LNCAP (cell line): ENCODE measurements at regions not wholly inside any gene's neighbourhood (a gene's known extent, or its start where the extent isn't known, plus 50 kb on each side); places are given as distances from the start of the nearest gene placed in this dataset.

Experiments
- CTCF ChIP-seq: fragments of 450-650 bp; IDR thresholded peaks from 2 replicates; pipeline ENCODE4 v1.5.1; 2017; ENCODE audit warnings: mild to moderate bottlenecking

GRCh38 chr7:97601931-97602457 lies 129.9 kb upstream of the TAC1 start:
- TF ChIP-seq CTCF = no peak

- no peak for TF ChIP-seq CTCF
Observed at GRCh38 chr7:97620495-97620894, 111.4 kb upstream of the TAC1 start.

DNA sequence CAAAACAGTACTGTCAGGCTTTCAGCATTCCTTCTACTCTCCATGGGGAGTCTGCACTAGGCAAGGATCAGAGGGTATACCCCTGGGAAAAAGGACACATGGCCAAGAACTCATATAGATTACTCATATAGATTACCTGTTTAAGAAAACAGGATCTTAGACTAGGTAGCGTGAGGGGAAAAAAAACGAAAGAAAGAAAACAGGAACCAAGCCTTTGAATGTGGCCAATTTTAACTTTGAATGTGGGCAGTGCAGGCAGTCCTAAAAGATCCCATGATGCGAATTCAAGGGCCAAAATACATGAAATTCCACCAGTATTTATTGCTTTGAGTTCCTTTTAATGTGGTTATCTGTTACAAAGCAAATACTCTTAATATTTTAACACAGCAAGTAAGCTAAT lies 108.6 kb upstream of the TAC1 start:
- no peak for TF ChIP-seq CTCF

DNA sequence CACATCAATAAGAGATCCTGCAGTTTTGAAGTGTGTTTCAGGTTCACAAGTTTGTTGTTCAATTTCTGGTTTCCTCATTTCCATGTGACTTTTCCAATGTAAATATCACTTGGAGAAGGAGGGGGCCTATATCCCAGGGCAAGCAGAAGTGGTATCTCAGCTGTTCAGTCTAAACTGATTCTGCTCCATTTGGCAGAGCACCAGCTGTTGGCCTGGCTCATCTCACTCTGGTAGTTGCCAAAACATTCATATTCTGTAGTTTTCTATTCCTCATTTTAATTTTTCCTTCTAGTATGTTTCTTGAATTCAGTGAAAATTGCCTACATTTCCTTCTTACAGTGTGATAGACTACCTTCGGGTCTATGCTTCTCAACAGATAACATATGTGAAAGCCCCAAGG lies 101.8 kb upstream of the TAC1 start:
- no peak for TF ChIP-seq CTCF

GRCh38 chr7:97635622-97636021 lies 96.3 kb upstream of the TAC1 start:
- no peak for TF ChIP-seq CTCF

DNA sequence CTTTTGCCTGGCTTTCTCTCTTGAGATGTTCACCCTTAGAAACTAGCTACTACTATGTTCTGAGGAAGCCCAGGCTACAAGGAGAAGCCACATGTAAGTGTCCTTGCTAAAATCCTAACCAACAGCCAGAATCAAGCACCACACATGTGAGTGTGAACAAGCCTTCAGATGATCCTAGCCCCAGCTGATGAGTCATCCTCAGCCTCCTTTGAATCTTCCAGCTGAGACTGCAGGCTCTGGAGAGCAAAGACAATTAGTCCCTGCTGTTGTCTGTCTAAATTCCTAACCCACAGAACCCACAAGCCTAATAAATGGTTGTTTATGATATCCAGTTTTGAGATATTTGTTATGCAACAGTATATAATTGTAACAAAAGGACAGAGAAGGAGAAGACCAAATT lies 92.8 kb upstream of the TAC1 start:
- no peak for TF ChIP-seq CTCF

- no peak for TF ChIP-seq CTCF
Observed at GRCh38 chr7:97659363-97660045, 72.4 kb upstream of the TAC1 start.

GRCh38 chr7:97667359-97667758 lies 64.5 kb upstream of the TAC1 start:
- TF ChIP-seq CTCF = no peak
